D721Med (cell line): ENCODE measurements at regions not wholly inside any gene's neighbourhood (a gene's known extent, or its start where the extent isn't known, plus 50 kb on each side); places are given as distances from the start of the nearest gene placed in this dataset.
"Not testable (repeated sequence)": the region's sequence is repeated elsewhere in the genome, so short reads cannot be mapped to it uniquely, and the experiment has no call there.

Experiments
- DNase-seq: peaks from one replicate; pipeline ENCODE4 v3.0.0; 2011; ENCODE audit warnings: low spot score; ENCODE audit not compliant: insufficient read length
- FAIRE-seq: peaks from 2 replicates; lab custom pipeline; 2011; peaks lifted over from hg19 to GRCh38; lab: Jason Lieb, UNC
- CTCF ChIP-seq: IDR thresholded peaks from 2 replicates; pipeline ENCODE4 v1.5.1; 2012; ENCODE audit warnings: mild to moderate bottlenecking, control low read depth; ENCODE audit not compliant: insufficient read depth; ENCODE audit errors: missing control alignments

- FAIRE-seq (no peak), DNase-seq (no peak)
- TF ChIP-seq CTCF: no peak
Observed at GRCh38 chr6:135555550-135555949, 58.0 kb upstream of the AHI1 start.

- TF ChIP-seq CTCF: no peak
- DNase-seq (no peak), FAIRE-seq (no peak)
Observed at GRCh38 chr6:135557582-135557981, 60.0 kb upstream of the AHI1 start.

- DNase-seq, FAIRE-seq: not testable (repeated sequence)
Observed at GRCh38 chr6:135565605-135566004, 68.1 kb upstream of the AHI1 start.

- no peak for TF ChIP-seq CTCF
- no peak for DNase-seq
- no peak for FAIRE-seq
Observed at GRCh38 chr6:135566311-135567068, 69.0 kb upstream of the AHI1 start.

- FAIRE-seq: no peak
- TF ChIP-seq CTCF: no peak
- no peak for DNase-seq
Observed at GRCh38 chr6:135567375-135568083, 70.0 kb upstream of the AHI1 start.

- DNase-seq (no peak), FAIRE-seq (no peak)
- TF ChIP-seq CTCF: no peak
Observed at GRCh38 chr6:135568379-135568778, 70.8 kb upstream of the AHI1 start.

GRCh38 chr6:135572051-135572450 lies 74.5 kb upstream of the AHI1 start:
- DNase-seq (no peak), FAIRE-seq (no peak)
- TF ChIP-seq CTCF: no peak
